ENCODE measurements at regions not wholly inside any gene's neighbourhood (a gene's known extent, or its start where the extent isn't known, plus 50 kb on each side); places are given as distances from the start of the nearest gene placed in this dataset.

- DNase-seq: no peak
Measured at GRCh38 chr18:51739044-51739666, 541.7 kb upstream of the MEX3C start.

DNA sequence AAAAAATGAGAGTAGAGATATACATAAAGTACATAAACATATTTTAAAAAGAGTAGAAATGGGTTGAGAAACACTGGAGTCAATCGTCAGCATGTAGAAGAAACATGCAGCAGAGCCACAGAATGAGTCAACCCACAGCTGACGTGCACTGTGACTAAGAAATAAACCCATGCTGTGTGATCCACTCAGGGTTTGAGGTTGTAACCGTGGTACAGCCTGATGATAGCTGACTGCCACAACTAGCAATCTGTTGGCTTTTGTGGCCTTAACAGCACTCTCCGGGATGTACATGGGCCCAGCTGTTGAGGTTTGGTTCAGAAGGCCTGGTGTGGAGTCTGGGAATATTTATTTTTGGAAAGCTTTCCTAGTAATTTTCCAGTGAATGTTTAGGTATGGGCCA lies 554.4 kb upstream of the MEX3C start:
- no peak for DNase-seq

DNA sequence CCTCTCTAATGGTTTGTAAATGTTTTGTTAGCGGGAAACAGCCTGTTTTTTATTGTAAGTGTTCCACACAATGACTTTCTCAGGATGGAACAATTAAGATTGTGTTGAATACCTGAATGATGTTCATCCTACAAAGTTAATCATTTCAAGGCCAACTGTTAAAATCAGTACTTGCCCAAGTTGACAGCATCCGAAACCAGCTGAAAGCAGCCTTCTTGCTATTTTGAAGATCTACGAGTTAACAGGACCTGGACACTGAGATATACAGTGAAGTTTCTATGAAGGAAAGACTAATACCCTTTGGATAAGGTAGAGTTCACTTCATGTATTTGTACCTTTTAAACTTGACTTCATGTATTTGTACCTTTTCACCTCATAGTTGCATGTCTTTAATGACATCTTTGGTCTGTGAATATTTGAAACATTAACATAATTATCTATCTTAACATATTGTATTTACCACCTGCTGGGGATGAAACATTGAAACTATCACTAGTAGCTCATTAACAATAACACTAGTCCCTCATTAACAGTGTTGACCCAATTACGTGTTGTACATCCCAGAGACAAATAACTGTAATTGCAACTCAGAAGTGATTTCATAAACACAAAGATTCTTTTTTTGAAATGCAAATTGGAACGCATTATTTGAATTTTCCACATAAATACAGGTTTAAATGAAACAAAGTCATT lies 556.0 kb upstream of the MEX3C start:
- no peak for DNase-seq

DNA sequence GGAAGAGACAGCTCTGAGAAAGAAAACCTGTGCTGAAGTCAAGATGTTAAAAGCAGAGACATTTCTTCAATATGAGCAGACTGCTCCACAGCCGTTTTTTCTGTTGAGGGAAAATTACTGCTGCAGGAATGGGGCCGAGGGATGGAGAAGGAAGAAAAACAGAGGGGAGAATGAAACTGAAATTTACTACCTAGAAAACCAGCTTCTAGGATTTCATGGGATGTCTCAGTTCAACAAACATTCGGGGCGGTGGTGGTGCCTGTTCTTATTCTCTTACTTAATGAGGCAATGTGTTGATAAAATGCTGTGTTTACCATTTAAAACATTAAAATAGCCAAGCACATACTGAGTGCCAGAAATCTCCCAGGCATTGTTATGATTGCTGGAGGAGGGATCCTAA lies 557.1 kb upstream of the MEX3C start:
- no peak for DNase-seq

DNA sequence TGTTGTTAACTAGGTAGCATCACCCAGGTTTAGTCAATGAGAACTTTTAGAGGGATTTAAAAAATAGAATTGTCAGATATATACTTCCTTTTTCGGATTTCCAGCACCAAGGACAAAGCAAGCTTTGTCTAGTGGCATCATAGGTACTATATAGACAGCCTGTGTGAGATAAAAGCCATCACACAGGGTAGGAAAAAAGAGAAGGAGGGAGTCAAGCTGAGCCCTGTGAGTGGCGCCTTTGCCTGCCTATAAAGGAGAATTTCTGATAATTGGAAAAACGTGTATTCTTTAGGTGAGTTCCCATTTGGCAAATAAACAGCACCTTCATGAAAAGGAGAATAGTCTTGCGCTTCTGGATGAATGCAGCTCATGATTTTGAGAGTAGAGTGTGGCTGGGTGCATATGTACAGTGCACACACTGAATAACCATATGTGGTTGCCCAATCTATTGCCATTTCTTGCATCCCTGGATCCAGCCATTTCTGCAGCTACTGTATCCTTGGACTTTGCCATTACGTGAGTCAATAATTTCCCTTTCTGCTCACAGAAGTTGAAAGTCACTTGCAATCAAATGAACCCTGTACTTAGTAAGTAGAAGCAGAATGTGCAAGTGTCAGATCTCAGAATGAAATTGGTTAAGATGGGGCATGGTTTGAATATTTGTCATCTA lies 559.9 kb upstream of the MEX3C start:
- no peak for DNase-seq

- no peak for DNase-seq
Measured at GRCh38 chr18:51762373-51762772, 564.9 kb upstream of the MEX3C start.

GRCh38 chr18:51765606-51766360 lies 568.3 kb upstream of the MEX3C start:
- no peak for DNase-seq

- DNase-seq: no peak
Measured at GRCh38 chr18:51767293-51767692, 569.8 kb upstream of the MEX3C start.

DNA sequence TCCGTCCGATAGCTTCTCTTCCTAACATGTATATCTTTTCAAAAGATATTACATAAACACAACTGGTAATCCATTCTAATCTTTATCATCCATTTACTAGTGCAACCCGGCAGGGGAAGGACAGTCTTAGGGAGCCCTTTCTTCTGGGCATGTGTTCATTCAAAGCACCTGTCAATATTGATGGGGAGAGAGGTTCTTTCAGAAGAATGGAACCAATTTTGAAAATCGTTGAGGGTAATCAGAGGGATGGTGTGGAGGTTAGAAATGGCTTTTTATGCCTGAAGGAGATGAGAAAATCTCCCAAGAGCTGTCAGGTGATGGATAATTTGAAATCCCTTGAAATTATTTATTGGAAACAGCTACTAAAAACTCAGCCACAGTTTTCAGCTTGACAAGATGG lies 561.9 kb upstream of the DCC start:
- no peak for DNase-seq

- DNase-seq: no peak
Measured at GRCh38 chr18:51789871-51790270, 550.1 kb upstream of the DCC start.

GRCh38 chr18:51801514-51801913 lies 538.5 kb upstream of the DCC start:
- no peak for DNase-seq

- DNase-seq: peak in 1 of 2 experiments; percentile 13
Measured at GRCh38 chr18:51802569-51803428, 537.2 kb upstream of the DCC start.

DNA sequence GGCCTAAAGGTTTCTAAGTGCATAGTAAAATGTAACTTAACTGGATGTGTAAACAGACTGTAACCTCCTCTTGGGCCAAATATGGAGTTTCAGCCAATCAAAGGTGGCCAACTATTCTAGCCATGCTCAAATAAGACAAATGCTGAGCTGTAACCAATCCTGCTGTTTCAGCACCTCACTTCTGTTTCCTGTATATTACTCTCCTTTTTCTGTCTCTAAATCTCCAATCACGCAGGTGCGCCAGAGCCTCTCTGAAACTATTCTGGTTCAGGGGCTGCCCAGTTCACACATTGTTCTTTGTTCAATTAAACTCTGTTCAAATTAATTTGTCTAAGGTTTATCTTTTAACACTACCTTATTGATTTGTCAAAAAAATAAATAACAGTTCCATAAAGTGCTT lies 532.7 kb upstream of the DCC start:
- no peak for DNase-seq

- no peak for DNase-seq
Measured at GRCh38 chr18:51811883-51812282, 528.1 kb upstream of the DCC start.

GRCh38 chr18:51813740-51814139 lies 526.3 kb upstream of the DCC start:
- DNase-seq: no peak

DNA sequence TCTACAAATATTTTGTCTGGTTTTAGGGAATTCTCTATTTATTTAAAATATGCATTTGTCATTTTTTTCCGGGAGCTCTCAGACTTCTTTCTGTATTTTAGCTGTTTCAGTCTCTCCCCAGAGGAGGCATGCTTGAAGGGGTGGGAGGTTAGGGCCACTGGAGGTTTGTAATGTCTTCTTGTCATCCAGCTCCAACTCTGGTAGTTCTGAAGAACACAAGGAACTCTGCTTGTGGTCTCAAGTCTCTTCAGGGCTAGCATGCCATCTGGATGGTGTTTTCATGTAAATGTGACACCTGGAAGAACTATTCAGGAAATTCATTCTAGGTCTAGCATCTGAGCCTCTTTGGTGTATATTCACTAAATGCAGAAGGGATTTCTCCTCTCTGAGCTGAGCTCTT lies 518.4 kb upstream of the DCC start:
- no peak for DNase-seq

DNA sequence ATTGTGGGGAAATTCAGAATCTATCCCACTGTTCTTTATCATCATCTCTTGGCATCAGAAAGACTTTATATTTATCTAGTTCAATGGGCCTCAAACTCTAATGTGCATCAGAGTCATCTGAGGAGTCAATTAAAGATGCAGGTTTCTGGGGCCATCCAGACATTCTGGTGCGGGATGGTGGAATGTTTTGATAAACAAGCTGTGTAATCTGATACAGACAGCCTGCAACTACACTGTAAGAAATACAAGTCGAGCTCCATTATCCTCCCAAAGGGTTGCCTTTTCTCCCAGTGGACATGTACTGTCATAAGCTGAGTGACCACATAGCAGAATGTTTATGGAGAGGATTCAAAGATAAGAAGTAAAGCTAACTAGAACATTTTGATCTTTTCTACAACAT lies 515.3 kb upstream of the DCC start:
- DNase-seq: no peak

GRCh38 chr18:51833850-51834249 lies 506.1 kb upstream of the DCC start:
- DNase-seq: no peak

GRCh38 chr18:51848702-51849101 lies 491.3 kb upstream of the DCC start:
- DNase-seq: no peak

DNA sequence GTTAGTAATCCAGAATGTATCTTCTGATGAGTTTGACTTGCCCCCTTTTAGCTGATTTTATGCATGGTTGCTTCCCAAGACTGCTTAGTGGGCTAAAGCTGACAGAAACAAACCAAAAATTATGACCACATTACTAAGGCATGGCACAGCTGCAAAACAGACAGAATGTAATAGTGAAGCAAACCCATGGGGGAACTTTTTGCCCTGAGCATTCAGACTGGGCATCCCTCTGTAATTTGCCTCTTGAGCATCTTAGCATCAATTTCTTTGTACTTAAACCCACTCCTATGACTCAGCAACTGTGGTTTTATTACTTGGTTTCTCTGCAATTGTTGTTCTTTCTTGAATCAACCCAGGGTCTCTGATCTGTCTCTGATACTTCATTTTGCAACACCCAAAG lies 487.3 kb upstream of the DCC start:
- no peak for DNase-seq

DNA sequence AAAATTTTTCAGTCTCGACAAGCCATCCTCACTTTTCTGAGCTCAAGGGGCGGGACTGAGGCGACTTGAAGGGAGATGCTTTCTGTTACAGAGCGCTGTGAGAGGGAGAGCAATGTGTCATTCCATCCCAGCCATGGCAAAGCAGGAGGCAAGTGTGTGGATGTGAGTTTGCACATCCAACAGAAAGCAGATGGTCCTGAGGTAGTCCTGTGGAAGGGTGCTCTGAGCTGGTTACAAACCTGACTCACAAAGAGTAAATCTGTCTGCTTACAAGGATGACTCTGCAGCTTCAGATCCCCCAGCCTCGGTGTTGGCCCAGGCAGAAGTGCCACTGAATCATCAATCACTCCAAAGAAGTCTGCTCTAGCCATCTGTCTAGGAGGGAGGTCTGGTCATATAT lies 482.0 kb upstream of the DCC start:
- no peak for DNase-seq

- no peak for DNase-seq
Measured at GRCh38 chr18:51861046-51861445, 479.0 kb upstream of the DCC start.
